AG04450 (cell line): ENCODE measurements at regions not wholly inside any gene's neighbourhood (a gene's known extent, or its start where the extent isn't known, plus 50 kb on each side); places are given as distances from the start of the nearest gene placed in this dataset.

ENCODE experiments used
- CTCF ChIA-PET: fragments of 300-600, 350-600 bp; formaldehyde crosslinking; extraction: SDS; loops from one replicate; lab custom pipeline; 2022; ENCODE audit warnings: antibody characterized with exemption, inconsistent platforms; lab: Charles Lee
- POLR2A ChIA-PET: fragments of 350-600 bp; formaldehyde crosslinking; extraction: SDS; loops from one replicate; lab custom pipeline; 2021; ENCODE audit warnings: antibody characterized with exemption, inconsistent platforms; lab: Yijun Ruan, JAX
- DNase-seq: peaks from one replicate; pipeline ENCODE4 v3.0.0-alpha.2; 2011; ENCODE audit warnings: low read depth, low spot score
- H3K27ac ChIP-seq: one replicate; pipeline ENCODE4 v1.5.1; 2012; ENCODE audit warnings: low read depth, low read length, control low read depth
- H3K27me3 ChIP-seq: one replicate; pipeline ENCODE4 v1.6.0; 2012; ENCODE audit warnings: low read length; ENCODE audit not compliant: control insufficient read depth, insufficient read depth
- H3K4me3 ChIP-seq: 2 replicates; pipeline ENCODE4 v1.5.1; 2011; ENCODE audit warnings: mild to moderate bottlenecking, low read depth, low read length, control low read depth
- H3K9me3 ChIP-seq: 2 replicates; pipeline ENCODE4 v1.5.1; 2012; ENCODE audit warnings: low read length; ENCODE audit not compliant: control insufficient read depth, insufficient read depth
- CTCF ChIP-seq: IDR thresholded peaks from 2 replicates; pipeline ENCODE4 v1.5.1; 2011; ENCODE audit warnings: low read depth, low read length, control low read depth, inconsistent platforms

- ChIA-PET POLR2A (no interaction called here), CTCF (no interaction called here)
- H3K27ac ChIP-seq: no peak overlapping the region
- TF ChIP-seq CTCF: no peak
- H3K9me3 ChIP-seq: no peaks in the 10 kb centered on the region
- no peak overlapping the region for H3K4me3 ChIP-seq
- no peak for DNase-seq
- H3K27me3 ChIP-seq: no peaks in the 10 kb centered on the region
These were observed 91.9 kb upstream of the BCOR start for GRCh38 chrX:40189637-40190036.

- no peak for DNase-seq
- no peaks in the 10 kb centered on the region for H3K27me3 ChIP-seq
- H3K4me3 ChIP-seq: no peak overlapping the region
- TF ChIP-seq CTCF: no peak
- CTCF ChIA-PET: interaction anchor here (0.6 kb wide), 1 partner anchor 71 kb away, joined by 3 read pairs; no protein-coding TSS in a partner anchor
- H3K27ac ChIP-seq: no peak overlapping the region
- no peaks in the 10 kb centered on the region for H3K9me3 ChIP-seq
- POLR2A ChIA-PET: no interaction called here
These were observed 91.0 kb upstream of the BCOR start for GRCh38 chrX:40188573-40189417.

- CTCF ChIA-PET: no interaction called here
- H3K4me3 ChIP-seq: no peak overlapping the region
- POLR2A ChIA-PET: no interaction called here
- H3K27ac ChIP-seq: no peak overlapping the region
- TF ChIP-seq CTCF: no peak
- no peaks in the 10 kb centered on the region for H3K9me3 ChIP-seq
- no peaks in the 10 kb centered on the region for H3K27me3 ChIP-seq
- no peak for DNase-seq
These were observed 87.2 kb upstream of the BCOR start for GRCh38 chrX:40184968-40185367.

DNA sequence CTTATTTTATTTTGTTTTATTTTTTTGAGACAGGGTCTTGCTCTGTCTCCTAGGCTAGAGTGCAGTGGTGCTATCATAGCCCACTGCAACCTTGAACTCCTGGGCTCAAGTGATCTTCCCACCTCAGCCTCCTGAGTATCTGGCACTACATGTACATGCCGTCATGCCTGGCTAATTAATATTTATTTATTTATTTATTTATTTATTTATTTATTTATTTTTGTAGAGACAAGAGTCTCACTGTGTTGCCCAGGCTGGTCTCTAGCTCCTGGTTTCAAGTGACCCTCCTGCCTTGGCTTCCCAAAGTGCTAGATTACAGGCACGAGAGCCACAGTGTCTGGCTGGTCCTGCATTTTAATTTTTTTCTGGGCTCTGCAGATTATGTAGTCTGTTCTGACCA lies 84.9 kb upstream of the BCOR start:
- no peaks in the 10 kb centered on the region for H3K27me3 ChIP-seq
- ChIA-PET CTCF (no interaction called here), POLR2A (no interaction called here)
- no peak overlapping the region for H3K4me3 ChIP-seq
- no peaks in the 10 kb centered on the region for H3K9me3 ChIP-seq
- no peak for DNase-seq
- H3K27ac ChIP-seq: no peak overlapping the region
- TF ChIP-seq CTCF: no peak

DNA sequence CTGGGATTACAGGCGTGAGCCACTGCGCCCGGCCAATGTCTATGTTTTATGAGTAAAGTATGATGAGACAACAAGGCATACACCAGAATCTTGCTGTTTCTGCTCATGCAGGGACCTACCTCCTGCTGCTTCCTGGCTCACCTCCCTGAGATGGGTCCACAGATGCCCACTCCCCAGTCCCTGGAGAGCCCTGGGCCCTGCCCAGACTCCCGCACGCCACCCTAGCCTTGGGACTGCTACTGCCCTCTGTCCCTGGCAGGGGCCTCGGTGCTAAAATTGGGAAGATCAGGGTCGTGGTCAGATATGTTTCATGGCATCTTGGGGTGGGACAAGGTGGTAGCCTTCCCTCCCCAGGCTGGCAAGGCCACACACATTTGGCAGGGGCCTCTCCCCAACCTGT lies 84.3 kb upstream of the BCOR start:
- H3K9me3 ChIP-seq: no peaks in the 10 kb centered on the region
- POLR2A ChIA-PET: no interaction called here
- CTCF ChIA-PET: no interaction called here
- H3K4me3 ChIP-seq: no peak overlapping the region
- H3K27me3 ChIP-seq: no peaks in the 10 kb centered on the region
- no peak for TF ChIP-seq CTCF
- no peak for DNase-seq
- no peak overlapping the region for H3K27ac ChIP-seq
